K562 (cell line): ENCODE measurements at regions not wholly inside any gene's neighbourhood (a gene's known extent, or its start where the extent isn't known, plus 50 kb on each side); places are given as distances from the start of the nearest gene placed in this dataset.
"Not testable (repeated sequence)": the region's sequence is repeated elsewhere in the genome, so short reads cannot be mapped to it uniquely, and the experiment has no call there.

Experiments
- ATAC-seq: fragments of 200-7000 bp; cut with Tn5 transposase; 3 replicates; pipeline ENCODE4 v1.9.1; 2020; ENCODE audit warnings: moderate library complexity
- BruUV-seq: library from RNA; stranded (reverse); fragments of 400-500 nt; replicated peaks from 2 replicates; lab custom pipeline; 2021; lab: Mats Ljungman, UMichigan
- CTCF ChIA-PET: fragments of 300-600 bp; formaldehyde crosslinking; extraction: SDS; loops from one replicate; lab custom pipeline; 2021; ENCODE audit warnings: low intra/inter-chr PET ratio; lab: Yijun Ruan, JAX
- POLR2A ChIA-PET: fragments of 300-600, 350-650 bp; sonication (Branson Sonifier 250); formaldehyde crosslinking; extraction: SDS; loops from one replicate; lab custom pipeline; 2021; ENCODE audit warnings: antibody characterized with exemption, inconsistent platforms; lab: Yijun Ruan, JAX
- DNase-seq, 4 experiments: peaks; one replicate each; pipeline versions ENCODE4 v3.0.0 to v3.0.0-alpha.2; 2011 to 2018; ENCODE audit warnings: low spot score in 3 of 4, mixed read lengths in 3 of 4; ENCODE audit errors: extremely low read depth in 1 of 4
- FAIRE-seq: peaks from 2 replicates; lab custom pipeline; 2011; peaks lifted over from hg19 to GRCh38; lab: Jason Lieb, UNC
- H2AFZ ChIP-seq: 2 replicates; pipeline ENCODE4 v1.6.0; 2011; ENCODE audit warnings: low read depth, low read length, control low read depth, inconsistent platforms
- H3K27ac ChIP-seq: fragments of 200-600 bp; 3 replicates; pipeline ENCODE4 v1.8.0; 2011; ENCODE audit warnings: low read depth, mild to moderate bottlenecking, control low read depth, inconsistent platforms, low read length, moderate library complexity, mixed read lengths; ENCODE audit errors: extremely low read depth
- H3K27me3 ChIP-seq, 2 experiments: fragments of 300-600 bp in 1 of 2; 2 replicates in 1 of 2; 3 replicates in 1 of 2; pipeline versions ENCODE4 v1.6.0 to v1.8.0; 2011; ENCODE audit warnings: inconsistent platforms in 2 of 2, low read length in 2 of 2, mild to moderate bottlenecking in 1 of 2, mixed read lengths in 1 of 2, moderate library complexity in 1 of 2; ENCODE audit not compliant: control insufficient read depth in 2 of 2, insufficient read depth in 2 of 2
- H3K36me3 ChIP-seq: fragments of 300-600 bp; 3 replicates; pipeline ENCODE4 v1.8.0; 2011; ENCODE audit warnings: mild to moderate bottlenecking, low read length, inconsistent platforms; ENCODE audit not compliant: control insufficient read depth, insufficient read depth
- H3K4me1 ChIP-seq, 2 experiments: fragments of 200-600 bp in 1 of 2; replicated peaks in 1 of 2; 2 replicates in 1 of 2; 3 replicates in 1 of 2; pipeline versions ENCODE4 v1.5.1 to v1.8.0; 2011; ENCODE audit warnings: inconsistent platforms in 2 of 2, low read length in 2 of 2, mild to moderate bottlenecking in 1 of 2, mixed read lengths in 1 of 2, moderate library complexity in 1 of 2; ENCODE audit not compliant: control insufficient read depth in 2 of 2, insufficient read depth in 2 of 2
- H3K4me2 ChIP-seq: 2 replicates; pipeline ENCODE4 v1.6.1; 2011; ENCODE audit warnings: low read length, control low read depth, inconsistent platforms, mixed read lengths; ENCODE audit not compliant: insufficient read depth
- H3K4me3 ChIP-seq: fragments of 200-600 bp; sonication (generic), shearing (Covaris generic); 2 replicates; pipeline ENCODE4 v1.5.1; 2016; ENCODE audit warnings: control low read depth, inconsistent platforms
- H3K79me2 ChIP-seq: fragments of 200-600 bp; 3 replicates; pipeline ENCODE4 v1.8.0; 2011; ENCODE audit warnings: low read length, inconsistent platforms; ENCODE audit not compliant: control insufficient read depth, insufficient read depth
- H3K9ac ChIP-seq, 2 experiments: 2 replicates each; pipeline versions ENCODE4 v1.6.0 to v1.6.1; 2011; ENCODE audit warnings: low read depth in 2 of 2, low read length in 2 of 2, control low read depth in 1 of 2, inconsistent platforms in 1 of 2, mild to moderate bottlenecking in 1 of 2, mixed read lengths in 1 of 2; ENCODE audit not compliant: insufficient read depth in 1 of 2
- H3K9me1 ChIP-seq: one replicate; pipeline ENCODE4 v1.6.0; 2011; ENCODE audit warnings: inconsistent platforms, mild to moderate bottlenecking, low read length, moderate library complexity; ENCODE audit not compliant: control insufficient read depth, insufficient read depth
- H3K9me3 ChIP-seq: replicated peaks from 2 replicates; pipeline ENCODE4 v1.5.1; 2011; ENCODE audit warnings: low read depth, low read length, inconsistent platforms; ENCODE audit not compliant: control insufficient read depth, insufficient read depth
- H4K20me1 ChIP-seq: replicated peaks from 2 replicates; pipeline ENCODE4 v1.6.1; 2011; ENCODE audit warnings: low read length, inconsistent platforms, mixed read lengths; ENCODE audit not compliant: control insufficient read depth, insufficient read depth
- ATF3 ChIP-seq, 2 experiments: fragments of 450-650 bp in 1 of 2; sonication (generic) in 1 of 2; formaldehyde crosslinking in 1 of 2; IDR thresholded peaks in 1 of 2; conservative IDR thresholded peaks in 1 of 2; 2 replicates each; pipeline versions ENCODE4 v1.6.1 to v1.8.1; 2016 to 2023; ENCODE audit warnings: mild to moderate bottlenecking in 2 of 2, moderate library complexity in 2 of 2, inconsistent platforms in 1 of 2, missing genetic modification reagents in 1 of 2
- JUND ChIP-seq, 2 experiments: IDR thresholded peaks; 2 replicates in 1 of 2; 3 replicates in 1 of 2; pipeline ENCODE4 v1.6.1; 2011; ENCODE audit warnings: borderline replicate concordance in 2 of 2, low read depth in 2 of 2, low read length in 2 of 2, improper control_type of control experiment in 1 of 2, missing biosample characterization in 1 of 2, missing genetic modification characterization in 1 of 2, missing genetic modification reagents in 1 of 2
- L3MBTL2 ChIP-seq: fragments of 450-650 bp; IDR thresholded peaks from 2 replicates; pipeline ENCODE4 v1.6.1; 2016; ENCODE audit warnings: mild to moderate bottlenecking, moderate library complexity
- MAFK ChIP-seq: IDR thresholded peaks from 2 replicates; pipeline ENCODE4 v1.6.1; 2011; ENCODE audit warnings: low read length, improper control_type of control experiment
- NFE2 ChIP-seq: IDR thresholded peaks from 2 replicates; pipeline ENCODE4 v1.6.1; 2014; ENCODE audit warnings: antibody characterized with exemption, low read depth
- NONO ChIP-seq, 2 experiments: fragments of 200-400 bp in 1 of 2; fragments of 450-650 bp in 1 of 2; formaldehyde crosslinking in 1 of 2; IDR thresholded peaks; 2 replicates each; pipeline ENCODE4 v1.6.1; 2017; ENCODE audit warnings: low read depth in 2 of 2, mild to moderate bottlenecking in 2 of 2, moderate library complexity in 2 of 2, low read length in 1 of 2
- RBFOX2 ChIP-seq: fragments of 200-400 bp; formaldehyde crosslinking; IDR thresholded peaks from 2 replicates; pipeline ENCODE4 v1.6.1; 2017; ENCODE audit warnings: low read depth, mild to moderate bottlenecking, low read length, moderate library complexity
- ZFX ChIP-seq: sonication (generic); formaldehyde crosslinking; IDR thresholded peaks from 2 replicates; pipeline ENCODE4 v1.8.0; 2022; ENCODE audit warnings: mild to moderate bottlenecking, missing genetic modification reagents, moderate library complexity
- ZNF592 ChIP-seq: fragments of 450-650 bp; IDR thresholded peaks from 2 replicates; pipeline ENCODE4 v1.6.1; 2017; ENCODE audit warnings: antibody characterized with exemption, mild to moderate bottlenecking
- whole genome bisulfite sequencing: fragments of 100-300 bp; shearing (Covaris generic); methylation state at CpG from one replicate; pipeline ENCODE4 v1.1.6; 2016; ENCODE audit warnings: low coverage, mixed read lengths; ENCODE audit not compliant: insufficient coverage; ENCODE audit errors: missing lambda C conversion rate; 5-methylcytosine and 5-hydroxymethylcytosine counted together
- in situ Hi-C: fragments of 300-500 bp; cut with MboI; formaldehyde crosslinking; loops from 4 replicates; pipeline ENCODE4 v1.15.0; 2018; ENCODE audit warnings: inconsistent platforms, mixed read lengths
- intact Hi-C: fragments of 100-400 bp; cut with micrococcal nuclease; formaldehyde crosslinking; loops from 2 replicates; pipeline ENCODE4 v1.14.2; 2022
- TF ChIP-seq, protein P1 (sequence below), 2 experiments: fragments of 450-650 bp; conservative IDR thresholded peaks; 2 replicates each; pipeline ENCODE4 v1.6.1; 2017; ENCODE audit warnings: mild to moderate bottlenecking in 2 of 2, moderate library complexity in 2 of 2

- H3K4me2 ChIP-seq; H3K27me3 ChIP-seq; H3K9me1 ChIP-seq; intact Hi-C loops; CTCF ChIA-PET; H2AFZ ChIP-seq; H3K9me3 ChIP-seq; in situ Hi-C loops; H3K4me3 ChIP-seq; BruUV-seq; POLR2A ChIA-PET; TF ChIP-seq ATF3 (CRISPR knock-in tag; conservative IDR thresholded peaks at IDR 0.05): not testable (repeated sequence)
- Histone ChIP-seq H3K36me3 (peaks cover 48% of the 10 kb centered on the region; the same call in 1 of the 3 replicates), H3K79me2 (peaks cover 96% of the 10 kb centered on the region), H3K4me1 (peaks cover 9 to 59% of the 10 kb centered on the region in 2 experiments; a peak in 4 of 5 replicates), H3K9ac (peak overlapping the region in 1 of 2 experiments; percentile 68; a peak in 1 of 4 replicates), H3K27ac (peak overlapping the region; percentile 54; the same call in 2 of the 3 replicates), H4K20me1 (peaks cover 17% of the 10 kb centered on the region; the same call in 1 of the 2 replicates)
- 60% methylated on average over 17 of the region's 21 CpGs for WGBS
- FAIRE-seq (peak; percentile 87), DNase-seq (peak in 3 of 4 experiments; percentile 4 to 74 (median 27)), ATAC-seq (peak; percentile 60)
- TF ChIP-seq NONO (IDR thresholded peaks at IDR 0.05; ENCODE audit: low read depth in 2 of 2, low read length in 1 of 2) (0 out of 4 replicates have a peak, but pooled peaks of 1 of the 2 experiments have one; percentile 11), ATF3 (IDR thresholded peaks at IDR 0.05) (peak; percentile 72), L3MBTL2 (peak; percentile 26; the same call in 1 of the 2 replicates), NFE2 (peak; percentile 90), RBFOX2 (peak; percentile 66), ZNF592 (peak; percentile 57; the same call in 1 of the 2 replicates), JUND (IDR thresholded peaks at IDR 0.05; ENCODE audit: borderline replicate concordance, low read depth, low read length) (peak; percentile 32; the same call in 1 of the 2 replicates), JUND (tag; IDR thresholded peaks at IDR 0.05; ENCODE audit: borderline replicate concordance, low read depth, low read length) (peak; percentile 16; the same call in 1 of the 3 replicates), MAFK (peak; percentile 76), ZFX (CRISPR knock-in tag) (peak; percentile 32; the same call in 1 of the 2 replicates)
- TF ChIP-seq, protein P1, sequence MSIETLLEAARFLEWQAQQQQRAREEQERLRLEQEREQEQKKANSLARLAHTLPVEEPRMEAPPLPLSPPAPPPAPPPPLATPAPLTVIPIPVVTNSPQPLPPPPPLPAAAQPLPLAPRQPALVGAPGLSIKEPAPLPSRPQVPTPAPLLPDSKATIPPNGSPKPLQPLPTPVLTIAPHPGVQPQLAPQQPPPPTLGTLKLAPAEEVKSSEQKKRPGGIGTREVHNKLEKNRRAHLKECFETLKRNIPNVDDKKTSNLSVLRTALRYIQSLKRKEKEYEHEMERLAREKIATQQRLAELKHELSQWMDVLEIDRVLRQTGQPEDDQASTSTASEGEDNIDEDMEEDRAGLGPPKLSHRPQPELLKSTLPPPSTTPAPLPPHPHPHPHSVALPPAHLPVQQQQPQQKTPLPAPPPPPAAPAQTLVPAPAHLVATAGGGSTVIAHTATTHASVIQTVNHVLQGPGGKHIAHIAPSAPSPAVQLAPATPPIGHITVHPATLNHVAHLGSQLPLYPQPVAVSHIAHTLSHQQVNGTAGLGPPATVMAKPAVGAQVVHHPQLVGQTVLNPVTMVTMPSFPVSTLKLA (conservative IDR thresholded peaks at IDR 0.05), result peak in 1 of 2 experiments; percentile 38; a peak in 1 of 4 replicates
These were observed 58.2 kb upstream of the SPN start for GRCh38 chr16:29604631-29605549.
